Occipital lobe (tissue), 1 donor: ENCODE measurements at regions not wholly inside any gene's neighbourhood (a gene's known extent, or its start where the extent isn't known, plus 50 kb on each side); places are given as distances from the start of the nearest gene placed in this dataset.
A peak's percentile ranks its signal among the peaks of the same experiment; 100 is the strongest.

Source experiments
- DNase-seq: peaks from one replicate; lab custom pipeline; 2025; lab: John Stamatoyannopoulos, UW

- no peak for DNase-seq
Observed at GRCh38 chr7:86947929-86948328, 111.5 kb downstream of the ELAPOR2 start.

DNA sequence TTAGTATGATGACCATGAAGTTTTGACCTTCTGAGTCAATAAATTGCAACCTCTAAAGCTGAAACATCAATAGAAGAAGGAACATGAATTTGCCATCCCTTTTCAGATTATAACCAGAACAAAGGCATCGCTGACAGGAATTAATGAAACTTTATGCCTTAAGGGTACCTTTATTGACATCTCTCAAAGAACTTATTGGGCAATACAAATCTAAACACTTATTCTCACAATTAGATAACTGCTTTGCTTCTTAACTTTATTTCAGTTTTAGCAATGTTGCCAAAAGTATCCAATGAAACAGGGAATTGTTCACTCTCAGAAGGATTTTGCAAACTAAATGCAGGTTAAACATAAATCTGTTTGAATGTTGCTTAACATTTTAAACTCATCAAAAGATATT is 116.0 kb downstream of the ELAPOR2 start:
- no peak for DNase-seq

DNA sequence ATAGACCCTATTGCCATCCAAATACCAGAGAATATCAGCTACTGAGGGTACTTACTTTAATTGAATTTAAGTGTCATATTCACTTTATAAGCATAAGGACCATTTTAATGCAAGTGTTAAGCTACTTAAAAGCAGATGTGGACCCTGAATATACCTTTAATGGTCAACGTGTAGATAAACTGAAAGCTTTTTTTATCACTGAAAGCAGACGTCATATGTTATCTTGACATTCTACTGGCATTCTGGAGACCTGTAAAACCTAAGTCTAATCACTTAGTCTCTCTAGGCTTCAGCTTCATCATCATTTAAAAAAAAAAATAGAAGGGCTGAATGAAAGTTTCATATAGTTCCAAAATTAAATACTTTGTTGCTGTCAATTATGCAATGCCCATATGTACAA is 116.5 kb downstream of the ELAPOR2 start:
- no peak for DNase-seq

- no peak for DNase-seq
Observed at GRCh38 chr7:86942081-86942480, 117.4 kb downstream of the ELAPOR2 start.

DNA sequence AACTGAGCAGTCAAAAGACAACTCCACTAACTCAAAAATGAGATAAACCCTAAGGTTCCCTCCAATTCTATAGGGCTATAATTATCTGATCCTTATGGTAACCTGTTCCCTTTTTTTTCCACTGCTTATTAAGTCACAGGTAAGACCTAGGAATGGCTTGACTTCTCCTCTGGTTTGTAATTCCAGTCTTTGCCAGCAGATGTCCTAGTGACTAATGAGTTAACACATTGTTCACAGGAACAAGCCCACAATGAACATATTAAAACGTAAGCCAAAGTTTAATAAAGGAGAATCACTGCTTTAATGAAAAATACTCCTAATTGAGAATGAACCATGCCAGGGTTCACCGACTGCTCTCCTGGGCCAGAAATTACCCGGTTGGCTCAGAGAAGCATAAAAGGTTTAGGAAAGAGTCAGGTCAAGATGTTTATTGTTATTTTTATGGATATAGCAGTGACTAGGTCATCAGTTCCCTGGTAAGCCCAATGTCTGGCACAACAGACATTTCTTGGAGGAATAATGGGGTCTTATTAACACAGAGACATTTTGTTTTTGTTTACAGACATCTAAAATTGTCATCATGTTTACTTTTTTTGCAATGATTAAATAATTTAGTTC is 120.1 kb downstream of the ELAPOR2 start:
- no peak for DNase-seq

DNA sequence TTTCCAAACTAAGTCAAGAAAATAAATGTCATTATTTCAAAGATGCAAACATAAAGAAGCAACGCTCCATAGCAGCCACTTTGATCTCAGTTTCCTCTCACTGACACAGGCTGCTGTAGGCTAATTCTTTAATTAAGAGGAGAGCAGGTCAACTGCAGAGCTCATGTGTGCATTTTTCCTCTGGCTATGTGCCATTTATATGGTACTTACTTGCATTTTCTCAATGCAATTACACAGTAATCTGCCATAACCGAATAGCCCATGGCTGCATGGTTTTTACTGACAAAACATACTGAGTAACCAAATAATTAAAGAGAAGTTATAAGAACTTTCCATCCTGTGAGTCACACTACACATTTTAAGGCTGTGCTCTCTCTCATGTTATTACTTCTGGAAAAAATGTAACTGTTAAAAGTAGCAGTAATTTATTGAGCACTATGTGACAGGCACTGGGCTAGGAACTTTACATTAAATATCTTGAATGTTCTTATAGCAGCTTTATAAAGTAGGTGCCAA is 122.0 kb downstream of the ELAPOR2 start:
- no peak for DNase-seq

DNA sequence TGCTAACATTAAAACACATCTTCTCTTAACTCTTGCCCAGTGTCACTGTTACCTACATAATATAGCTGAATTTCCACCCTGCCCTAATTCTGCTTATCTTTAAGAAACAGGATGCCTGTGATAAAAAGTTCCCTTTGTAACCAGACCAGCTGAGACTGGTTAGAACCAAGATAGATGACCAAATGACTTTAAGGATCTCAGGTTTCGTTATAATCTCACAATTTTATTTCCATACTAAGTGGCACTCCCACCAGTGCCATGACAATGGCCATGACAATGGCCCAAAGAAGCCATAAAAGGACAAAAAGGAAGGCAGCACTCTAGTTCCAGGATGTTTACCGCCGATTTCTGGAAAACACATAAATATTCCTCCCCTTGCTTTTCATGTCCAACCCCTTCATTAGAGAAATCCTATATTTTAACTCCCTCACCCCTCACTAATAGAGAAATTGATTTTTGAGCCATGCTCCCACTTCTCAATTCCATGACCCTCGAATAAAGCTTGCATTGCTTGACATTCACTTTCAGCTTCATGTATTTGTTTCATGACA is 126.1 kb downstream of the ELAPOR2 start:
- no peak for DNase-seq

DNA sequence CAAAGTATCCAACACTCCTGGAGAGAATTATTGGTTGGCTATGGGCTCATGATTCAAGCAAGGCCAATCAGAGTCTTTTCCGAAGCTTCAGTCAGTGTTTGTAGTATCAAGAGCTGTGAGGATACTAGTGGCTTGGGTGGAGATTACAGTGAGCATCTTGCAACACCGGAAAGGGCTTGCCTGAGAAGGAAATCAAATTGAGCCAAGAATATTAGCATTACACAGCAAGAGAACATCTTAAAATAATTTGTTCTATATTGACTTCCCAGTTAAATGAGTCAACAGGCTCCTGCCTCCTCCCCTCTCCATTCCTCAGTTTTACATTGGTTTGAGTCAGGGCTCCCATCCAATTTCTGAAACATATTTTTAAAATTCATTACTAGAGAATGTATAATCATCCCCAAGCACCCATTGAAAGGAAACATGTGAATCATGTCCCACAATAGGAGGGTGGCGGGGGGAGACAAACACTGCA is 127.4 kb downstream of the ELAPOR2 start:
- DNase-seq = peak; percentile 9

DNA sequence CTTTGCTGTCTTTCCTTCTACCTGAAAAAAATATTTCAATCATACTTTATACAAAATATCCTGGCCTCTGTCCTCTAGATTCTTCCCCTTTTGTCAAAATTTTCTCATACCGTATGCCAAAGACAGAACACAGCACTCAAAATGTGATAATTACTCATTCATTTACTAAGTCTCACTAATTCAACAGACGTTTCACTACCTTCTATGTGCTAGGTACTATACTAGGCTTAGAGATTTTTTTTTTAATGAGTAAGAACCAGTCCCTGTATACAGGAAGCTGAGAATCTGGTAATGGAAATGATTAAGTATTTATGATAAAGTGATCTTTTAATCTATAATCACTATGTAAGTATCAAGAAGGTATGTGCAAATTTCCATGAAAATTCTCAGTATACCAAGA is 128.0 kb downstream of the ELAPOR2 start:
- no peak for DNase-seq

GRCh38 chr7:86930554-86931307 is 128.7 kb downstream of the ELAPOR2 start:
- DNase-seq = no peak

DNA sequence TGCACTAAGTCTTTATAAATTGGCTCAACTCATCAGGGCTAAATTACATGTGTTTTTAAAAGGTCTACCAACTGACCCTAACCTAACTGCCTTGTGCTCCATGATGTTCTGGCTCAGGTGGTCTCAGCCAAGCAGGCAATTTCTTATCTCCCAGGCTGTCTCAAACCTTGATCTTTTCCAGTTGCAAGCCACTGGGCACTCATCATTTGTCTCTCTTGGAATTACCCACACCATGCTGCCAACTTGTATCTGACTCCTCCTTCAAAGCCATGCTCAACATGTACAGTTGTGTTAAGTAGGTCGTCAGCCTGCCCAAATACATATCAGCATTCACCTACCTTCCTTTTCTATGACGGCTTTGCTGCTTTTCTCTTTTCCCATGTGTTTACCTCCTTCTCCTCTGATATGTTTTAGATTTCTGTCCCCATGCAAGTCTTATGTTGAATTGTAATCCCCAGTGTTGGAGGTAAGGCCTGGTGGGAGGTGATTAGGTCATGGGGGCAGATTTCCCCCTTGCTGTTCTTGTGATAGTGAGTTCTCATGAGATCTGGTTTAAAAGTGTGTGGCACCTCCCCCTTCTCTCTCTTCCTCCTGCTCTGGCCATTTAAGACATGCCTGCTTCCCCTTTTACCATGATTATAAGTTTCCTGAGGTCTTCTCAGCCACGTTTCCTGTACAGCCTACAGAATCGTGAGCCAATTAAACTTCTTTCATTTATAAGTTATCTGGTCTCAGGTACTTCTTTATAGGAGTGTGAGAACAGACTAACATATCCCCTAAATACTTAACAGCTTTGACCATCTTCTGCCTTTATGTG is 130.0 kb downstream of the ELAPOR2 start:
- DNase-seq = no peak

DNA sequence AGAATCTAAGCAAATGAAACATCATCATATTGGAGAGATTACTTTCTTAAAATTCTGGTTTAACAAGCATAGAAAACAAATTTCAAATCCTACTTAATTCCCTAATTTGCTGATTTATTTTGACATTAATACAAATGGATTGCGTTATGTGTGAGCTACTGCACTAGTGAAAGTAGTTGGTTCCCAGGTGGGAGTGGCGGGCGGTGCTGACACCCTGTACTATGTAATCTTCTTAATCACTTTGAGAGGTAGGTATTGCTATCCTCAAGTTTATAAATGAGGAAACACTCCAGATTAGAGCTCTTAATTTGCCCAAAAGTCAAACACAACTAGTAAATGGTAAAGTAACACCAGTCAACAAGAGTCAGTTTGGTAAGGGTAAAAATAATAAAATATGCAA is 131.1 kb downstream of the ELAPOR2 start:
- DNase-seq = no peak

GRCh38 chr7:86926732-86927131 is 132.7 kb downstream of the ELAPOR2 start:
- no peak for DNase-seq

DNA sequence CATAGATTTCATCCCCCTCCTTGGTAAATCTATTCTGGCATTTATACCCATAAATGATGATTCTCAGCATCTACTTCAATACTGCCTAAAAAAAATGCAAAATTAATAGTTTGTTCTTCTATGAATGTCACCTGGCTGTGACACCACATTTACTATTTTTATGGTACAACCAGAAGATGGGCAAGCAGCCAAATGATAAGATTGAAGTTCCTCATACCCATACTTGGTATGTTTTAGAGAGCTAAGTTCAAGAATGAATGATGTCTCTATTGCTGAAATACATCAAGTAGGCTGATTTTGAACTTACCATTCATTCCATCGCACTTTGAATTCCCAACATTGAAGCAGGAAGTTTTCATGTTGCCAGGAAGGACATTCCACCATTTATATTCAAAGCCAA is 134.2 kb downstream of the ELAPOR2 start:
- no peak for DNase-seq

GRCh38 chr7:86923527-86923926 is 135.9 kb downstream of the ELAPOR2 start:
- no peak for DNase-seq

GRCh38 chr7:86920154-86920553 is 139.3 kb downstream of the ELAPOR2 start:
- DNase-seq = no peak

DNA sequence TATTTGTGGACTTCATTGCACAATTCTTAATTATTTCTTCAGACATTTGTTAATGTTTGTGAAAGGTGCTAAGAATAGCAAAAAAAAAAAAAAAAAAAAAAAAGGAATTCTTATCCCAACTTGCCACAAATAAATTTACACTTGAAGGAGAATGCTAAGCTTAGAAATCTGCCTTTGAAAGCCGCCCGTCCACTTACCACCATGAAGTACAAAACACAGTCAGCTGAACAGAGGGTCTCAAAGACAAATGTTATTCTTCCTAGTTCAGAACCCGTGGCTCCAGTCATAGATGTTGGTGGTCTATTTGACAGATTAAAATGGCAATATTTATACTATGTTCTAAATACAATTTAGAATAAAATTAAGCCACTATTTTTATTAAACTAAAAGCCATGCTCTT is 141.2 kb downstream of the ELAPOR2 start:
- DNase-seq = no peak

DNA sequence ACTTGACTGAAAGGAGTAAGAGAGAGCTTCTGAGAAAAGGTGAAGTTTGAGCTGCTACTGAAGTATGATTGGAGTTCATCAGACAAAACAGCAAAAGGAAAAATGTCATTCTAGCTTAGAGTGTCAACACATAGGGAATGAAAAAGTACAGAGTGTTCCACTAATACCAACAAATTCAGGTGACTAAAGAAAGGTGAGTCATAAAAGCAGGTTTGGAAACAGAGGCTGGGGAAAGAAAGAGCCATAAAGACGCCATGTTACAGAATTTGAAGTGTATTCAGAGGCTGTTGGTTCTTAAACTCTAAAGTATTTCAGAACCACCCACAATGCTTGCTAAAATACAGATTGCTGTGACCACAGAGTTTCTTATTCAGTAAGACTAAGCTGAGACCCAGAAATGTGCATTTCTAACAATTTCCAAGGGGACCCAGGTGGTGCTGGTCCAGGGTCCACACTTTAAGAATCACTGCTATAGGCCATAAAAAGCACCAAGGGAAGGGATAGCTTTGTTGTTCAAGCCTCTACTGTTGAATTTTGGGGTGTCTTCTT is 143.1 kb downstream of the ELAPOR2 start:
- no peak for DNase-seq

DNA sequence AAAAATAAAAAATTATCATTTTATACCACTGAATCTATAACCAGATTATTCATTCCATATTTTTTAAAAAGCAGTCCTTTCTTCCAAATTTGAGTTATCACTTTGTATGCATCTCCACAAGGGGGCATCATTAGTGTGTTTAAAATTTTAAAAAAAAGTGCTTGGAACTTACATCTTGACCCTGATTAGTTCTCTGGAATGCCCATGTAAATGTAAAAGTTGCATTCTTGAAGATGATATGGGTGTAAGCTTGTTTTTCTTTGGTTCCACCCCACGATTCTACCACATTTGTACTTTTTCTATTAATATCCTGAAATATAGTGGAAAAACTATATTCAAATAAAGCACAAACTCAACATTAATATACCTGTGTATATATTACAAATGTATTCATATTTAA is 144.9 kb downstream of the ELAPOR2 start:
- no peak for DNase-seq
